Suprapubic skin (tissue), 4 donors: ENCODE measurements at regions not wholly inside any gene's neighbourhood (a gene's known extent, or its start where the extent isn't known, plus 50 kb on each side); places are given as distances from the start of the nearest gene placed in this dataset.

ENCODE experiments used
- DNase-seq, 2 donors: peaks; one replicate each; pipeline ENCODE4 v3.0.0-alpha.2; 2019; ENCODE audit warnings: low spot score in 2 of 2
- H3K27ac ChIP-seq: fragments of 200-600 bp; sonication (generic); one replicate; pipeline ENCODE4 v1.5.1; 2019
- H3K27me3 ChIP-seq: fragments of 200-600 bp; sonication (generic); one replicate; pipeline ENCODE4 v1.5.1; 2019
- H3K36me3 ChIP-seq: fragments of 200-600 bp; sonication (generic); one replicate; pipeline ENCODE4 v1.5.1; 2019
- H3K4me1 ChIP-seq: fragments of 200-600 bp; sonication (generic); one replicate; pipeline ENCODE4 v1.5.1; 2019
- H3K4me3 ChIP-seq: fragments of 200-600 bp; sonication (generic); one replicate; pipeline ENCODE4 v1.5.1; 2019; ENCODE audit warnings: mild to moderate bottlenecking
- H3K9me3 ChIP-seq: fragments of 200-600 bp; sonication (generic); one replicate; pipeline ENCODE4 v1.5.1; 2019
- EP300 ChIP-seq: sonication (generic); formaldehyde crosslinking; IDR thresholded peaks from one replicate; pipeline ENCODE4 v1.6.1; 2017; ENCODE audit warnings: antibody characterized with exemption
- POLR2A ChIP-seq, 2 donors: fragments of 450-650 bp; IDR thresholded peaks; one replicate each; pipeline ENCODE4 v1.6.1; 2017; ENCODE audit warnings: antibody characterized with exemption in 2 of 2, mild to moderate bottlenecking in 2 of 2, moderate library complexity in 2 of 2
- POLR2AphosphoS5 ChIP-seq, 3 donors: sonication (generic); formaldehyde crosslinking; IDR thresholded peaks; one replicate each; pipeline ENCODE4 v1.6.1; 2017; ENCODE audit warnings: antibody characterized with exemption in 3 of 3
- WGBS: methylation state at CpG from one replicate; pipeline ENCODE4 v1.1.5; 2018; 5-methylcytosine and 5-hydroxymethylcytosine counted together
- TF ChIP-seq, protein P1 (sequence below), 2 donors: fragments of 200-600 bp in 1 of 2; fragments of 450-650 bp in 1 of 2; sonication (generic) in 1 of 2; IDR thresholded peaks; one replicate each; pipeline ENCODE4 v1.5.1; 2016 to 2019; ENCODE audit warnings: antibody characterized with exemption in 2 of 2, mild to moderate bottlenecking in 1 of 2, moderate library complexity in 1 of 2

DNA sequence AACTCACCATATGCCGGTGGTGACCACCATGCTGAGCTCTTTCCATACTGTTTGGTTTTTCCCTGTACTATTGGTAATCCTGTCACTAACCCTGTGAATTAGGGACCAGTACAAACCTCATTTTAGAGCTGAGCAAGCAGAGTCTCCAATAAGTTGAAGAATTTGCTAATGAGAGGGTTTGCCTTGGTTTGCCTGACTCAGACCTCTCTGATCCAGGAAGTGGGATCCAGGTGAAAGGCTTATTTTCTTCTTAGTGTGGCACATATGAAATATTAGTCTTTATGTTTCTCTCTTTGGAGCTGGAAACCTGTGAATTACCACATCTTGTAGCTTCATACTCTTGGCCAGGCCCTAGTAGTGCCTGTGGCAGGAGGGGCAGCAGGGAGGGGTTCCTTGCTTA, 114.1 kb upstream of the IGFBP3 start:
- Histone ChIP-seq H3K36me3 (no peaks in the 10 kb centered on the region), H3K27ac (no peak overlapping the region), H3K4me1 (no peaks in the 10 kb centered on the region), H3K27me3 (no peaks in the 10 kb centered on the region), H3K9me3 (no peaks in the 10 kb centered on the region), H3K4me3 (no peak overlapping the region)
- TF ChIP-seq POLR2A (IDR thresholded peaks at IDR 0.05) (no peak), POLR2AphosphoS5 (IDR thresholded peaks at IDR 0.05) (no peak), EP300 (no peak)
- TF ChIP-seq, protein P1, sequence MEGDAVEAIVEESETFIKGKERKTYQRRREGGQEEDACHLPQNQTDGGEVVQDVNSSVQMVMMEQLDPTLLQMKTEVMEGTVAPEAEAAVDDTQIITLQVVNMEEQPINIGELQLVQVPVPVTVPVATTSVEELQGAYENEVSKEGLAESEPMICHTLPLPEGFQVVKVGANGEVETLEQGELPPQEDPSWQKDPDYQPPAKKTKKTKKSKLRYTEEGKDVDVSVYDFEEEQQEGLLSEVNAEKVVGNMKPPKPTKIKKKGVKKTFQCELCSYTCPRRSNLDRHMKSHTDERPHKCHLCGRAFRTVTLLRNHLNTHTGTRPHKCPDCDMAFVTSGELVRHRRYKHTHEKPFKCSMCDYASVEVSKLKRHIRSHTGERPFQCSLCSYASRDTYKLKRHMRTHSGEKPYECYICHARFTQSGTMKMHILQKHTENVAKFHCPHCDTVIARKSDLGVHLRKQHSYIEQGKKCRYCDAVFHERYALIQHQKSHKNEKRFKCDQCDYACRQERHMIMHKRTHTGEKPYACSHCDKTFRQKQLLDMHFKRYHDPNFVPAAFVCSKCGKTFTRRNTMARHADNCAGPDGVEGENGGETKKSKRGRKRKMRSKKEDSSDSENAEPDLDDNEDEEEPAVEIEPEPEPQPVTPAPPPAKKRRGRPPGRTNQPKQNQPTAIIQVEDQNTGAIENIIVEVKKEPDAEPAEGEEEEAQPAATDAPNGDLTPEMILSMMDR (IDR thresholded peaks at IDR 0.05), result no peak
- DNase-seq, result no peak
- 96% methylated on average over 1 of the region's 1 CpG for WGBS

DNA sequence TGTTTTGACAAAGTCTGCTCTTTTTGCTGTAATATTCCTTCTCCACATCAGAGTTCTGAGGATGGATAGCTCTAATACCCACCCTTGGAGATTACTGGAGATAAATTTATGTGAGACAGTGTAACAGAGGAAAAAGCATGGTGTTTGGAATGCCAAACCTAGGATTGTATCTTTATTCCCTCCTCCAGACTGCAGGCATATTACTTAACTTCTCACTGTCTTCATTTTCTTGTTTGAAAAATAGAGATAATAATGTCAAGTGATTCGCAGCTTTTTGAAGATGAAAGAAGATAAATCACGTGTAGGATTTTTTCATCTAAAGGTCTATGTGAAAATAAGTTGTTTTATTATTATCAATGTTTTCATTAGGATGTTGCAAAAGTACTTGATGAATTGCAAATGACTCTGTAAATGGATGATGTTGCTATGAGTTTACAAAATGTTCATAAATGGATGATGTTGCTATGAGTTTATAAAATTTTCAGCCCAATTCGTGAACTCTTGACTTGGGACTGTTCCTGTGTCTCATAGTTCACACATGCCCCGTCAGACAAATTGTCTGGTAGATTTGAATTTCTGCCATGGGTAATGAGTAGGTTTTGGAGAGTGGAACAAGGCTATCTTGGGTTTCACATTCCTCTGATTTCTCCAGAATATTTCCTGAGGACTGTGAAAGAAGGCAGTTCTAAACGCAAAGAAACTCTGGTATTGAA, 113.1 kb upstream of the IGFBP3 start:
- Histone ChIP-seq H3K27me3 (no peaks in the 10 kb centered on the region), H3K36me3 (no peaks in the 10 kb centered on the region), H3K27ac (no peak overlapping the region), H3K4me1 (no peaks in the 10 kb centered on the region), H3K4me3 (no peak overlapping the region), H3K9me3 (no peaks in the 10 kb centered on the region)
- DNase-seq, result no peak
- TF ChIP-seq, protein P1 (IDR thresholded peaks at IDR 0.05), result no peak
- TF ChIP-seq POLR2AphosphoS5 (IDR thresholded peaks at IDR 0.05) (no peak), EP300 (no peak), POLR2A (IDR thresholded peaks at IDR 0.05) (no peak)
- WGBS, result 61% methylated on average over 5 of the region's 5 CpGs

DNA sequence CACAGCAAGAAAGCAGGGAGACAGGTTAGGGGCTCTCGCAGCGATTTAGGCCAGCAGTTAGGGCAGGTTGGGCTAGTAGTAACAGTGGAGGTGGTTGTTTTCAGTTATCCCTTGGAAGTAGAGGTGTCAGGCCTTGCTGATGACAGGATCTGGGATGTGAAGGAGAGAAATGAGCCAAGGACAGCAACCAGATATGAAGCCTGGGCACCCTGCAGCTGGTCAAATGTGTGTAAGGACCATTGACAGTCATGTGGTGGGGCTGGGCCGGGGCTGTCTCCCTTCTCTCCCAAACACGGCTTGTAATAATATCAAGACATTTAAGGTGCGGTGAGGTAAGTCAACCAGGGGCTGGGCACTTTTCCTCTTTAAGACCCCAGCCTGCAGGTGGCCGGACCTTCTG, 112.5 kb upstream of the IGFBP3 start:
- TF ChIP-seq POLR2A (IDR thresholded peaks at IDR 0.05), result no peak
- TF ChIP-seq, protein P1 (IDR thresholded peaks at IDR 0.05), result no peak
- 95% methylated on average over 6 of the region's 6 CpGs for WGBS
- H3K27ac ChIP-seq, result no peak overlapping the region

DNA sequence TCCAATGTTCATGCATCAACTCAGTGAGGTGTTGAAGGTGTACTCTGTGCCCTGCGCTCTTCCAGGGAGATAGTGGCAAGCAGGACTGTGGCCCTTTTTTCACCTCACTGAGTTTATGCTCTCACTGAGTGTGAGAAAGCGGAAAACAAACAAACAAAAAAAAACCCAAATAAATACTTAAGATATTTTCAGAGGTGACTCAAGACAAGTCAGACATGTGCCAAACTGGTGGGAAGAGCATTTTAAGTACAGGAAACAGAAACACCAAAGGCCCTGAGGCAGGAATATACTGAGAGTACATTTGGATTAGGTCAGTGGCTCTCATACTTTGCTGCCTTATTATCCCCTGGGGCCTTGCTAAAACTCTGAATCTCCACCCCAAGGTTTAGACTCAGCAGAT, 111.9 kb upstream of the IGFBP3 start:
- no peak overlapping the region for H3K27ac ChIP-seq
- WGBS, result 99% methylated on average over 2 of the region's 2 CpGs
- H3K27me3 ChIP-seq, result no peaks in the 10 kb centered on the region
- TF ChIP-seq EP300 (no peak), POLR2A (IDR thresholded peaks at IDR 0.05) (no peak), POLR2AphosphoS5 (IDR thresholded peaks at IDR 0.05) (no peak)
- TF ChIP-seq, protein P1 (IDR thresholded peaks at IDR 0.05), result no peak
- no peaks in the 10 kb centered on the region for H3K9me3 ChIP-seq
- DNase-seq, result no peak
- no peaks in the 10 kb centered on the region for H3K4me1 ChIP-seq
- no peak overlapping the region for H3K4me3 ChIP-seq
- H3K36me3 ChIP-seq, result no peaks in the 10 kb centered on the region

More for the DNA sequence above, 112.5 kb upstream of the IGFBP3 start:
- Histone ChIP-seq H3K36me3 (no peaks in the 10 kb centered on the region), H3K27me3 (no peaks in the 10 kb centered on the region), H3K4me3 (no peak overlapping the region), H3K4me1 (no peaks in the 10 kb centered on the region), H3K9me3 (no peaks in the 10 kb centered on the region)
- no peak for DNase-seq

DNA sequence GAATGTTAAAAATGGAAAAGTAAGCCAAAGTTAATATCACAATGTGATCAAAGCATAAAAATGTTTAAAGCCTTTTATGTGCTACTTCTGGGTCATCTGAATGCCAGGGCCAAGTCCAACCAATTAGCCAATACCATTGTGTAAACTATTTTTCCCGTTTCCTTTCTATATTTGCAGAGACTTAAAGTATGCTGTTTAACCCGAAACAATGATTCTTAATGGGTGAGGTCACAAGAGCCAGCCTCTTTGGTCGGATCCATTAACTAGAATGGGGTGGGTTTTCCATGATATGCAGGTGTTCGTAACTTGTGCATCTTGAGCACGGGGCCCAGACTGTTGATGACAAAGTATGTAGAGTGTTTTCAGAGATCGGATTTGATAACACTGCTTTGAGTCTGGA, 111.3 kb upstream of the IGFBP3 start:
- TF ChIP-seq POLR2A (IDR thresholded peaks at IDR 0.05) (no peak), POLR2AphosphoS5 (IDR thresholded peaks at IDR 0.05) (no peak), EP300 (no peak)
- TF ChIP-seq, protein P1 (IDR thresholded peaks at IDR 0.05), result no peak
- no peak for DNase-seq
- Histone ChIP-seq H3K27ac (no peak overlapping the region), H3K4me1 (no peaks in the 10 kb centered on the region), H3K27me3 (no peaks in the 10 kb centered on the region), H3K36me3 (no peaks in the 10 kb centered on the region), H3K4me3 (no peak overlapping the region), H3K9me3 (no peaks in the 10 kb centered on the region)
- WGBS, result 95% methylated on average over 6 of the region's 6 CpGs
